Endothelial cell of umbilical vein (primary cell): ENCODE measurements at regions not wholly inside any gene's neighbourhood (a gene's known extent, or its start where the extent isn't known, plus 50 kb on each side); places are given as distances from the start of the nearest gene placed in this dataset.

Source experiments
- BruUV-seq: library from RNA; stranded (reverse); fragments of 400-500 nt; replicated peaks from 2 replicates; lab custom pipeline; 2021; lab: Mats Ljungman, UMichigan
- CTCF ChIA-PET: fragments of 300-600, 350-600 bp; sonication (Branson Sonifier 250); formaldehyde crosslinking; loops from one replicate; lab custom pipeline; 2021; ENCODE audit warnings: antibody characterized with exemption, inconsistent platforms; lab: Charles Lee
- POLR2A ChIA-PET: fragments of 300-600, 350-600 bp; sonication (Branson Sonifier 250); formaldehyde crosslinking; loops from one replicate; lab custom pipeline; 2021; ENCODE audit warnings: antibody characterized with exemption, inconsistent platforms; lab: Charles Lee
- DNase-seq: peaks from one replicate; pipeline ENCODE4 v3.0.0-alpha.2; 2011; ENCODE audit warnings: low read depth, low spot score
- FAIRE-seq: peaks from 2 replicates; lab custom pipeline; 2011; peaks lifted over from hg19 to GRCh38; lab: Jason Lieb, UNC
- H2AFZ ChIP-seq: 2 replicates; pipeline ENCODE4 v1.6.0; 2012; ENCODE audit warnings: low read depth, low read length, control low read depth, inconsistent platforms
- H3K27ac ChIP-seq: 2 replicates; pipeline ENCODE4 v1.5.1; 2011; ENCODE audit warnings: low read depth, mild to moderate bottlenecking, control low read depth, low read length, moderate library complexity; ENCODE audit not compliant: insufficient read depth
- H3K27me3 ChIP-seq, 2 experiments: 2 replicates each; pipeline versions ENCODE4 v1.6.0 to v1.6.1; 2011; ENCODE audit warnings: low read length in 2 of 2, mixed read lengths in 1 of 2; ENCODE audit not compliant: control insufficient read depth in 2 of 2, insufficient read depth in 2 of 2
- H3K36me3 ChIP-seq, 2 experiments: 2 replicates in 1 of 2; 3 replicates in 1 of 2; pipeline ENCODE4 v1.5.1; 2011; ENCODE audit warnings: low read length in 2 of 2, mild to moderate bottlenecking in 1 of 2, moderate library complexity in 1 of 2; ENCODE audit not compliant: control insufficient read depth in 2 of 2, insufficient read depth in 2 of 2; ENCODE audit errors: extremely low read depth in 1 of 2
- H3K4me1 ChIP-seq: 3 replicates; pipeline ENCODE4 v1.5.1; 2011; ENCODE audit warnings: mild to moderate bottlenecking, low read length; ENCODE audit not compliant: control insufficient read depth, insufficient read depth; ENCODE audit errors: extremely low read depth
- H3K4me2 ChIP-seq: 2 replicates; pipeline ENCODE4 v1.6.1; 2011; ENCODE audit warnings: low read length, control low read depth, mixed read lengths; ENCODE audit not compliant: insufficient read depth
- H3K4me3 ChIP-seq, 3 experiments: fragments of 200-600 bp in 1 of 3; sonication (generic), shearing (Covaris generic) in 1 of 3; replicated peaks in 1 of 3; 2 replicates each; pipeline ENCODE4 v1.5.1; 2011 to 2016; ENCODE audit warnings: control low read depth in 3 of 3, low read length in 3 of 3, mild to moderate bottlenecking in 2 of 3, inconsistent platforms in 1 of 3, low read depth in 1 of 3, moderate library complexity in 1 of 3; ENCODE audit not compliant: insufficient read depth in 1 of 3
- H3K79me2 ChIP-seq: 2 replicates; pipeline ENCODE4 v1.6.0; 2012; ENCODE audit warnings: low read length, inconsistent platforms; ENCODE audit not compliant: control insufficient read depth, insufficient read depth
- H3K9ac ChIP-seq: replicated peaks from 2 replicates; pipeline ENCODE3; 2011; ENCODE audit warnings: low read length, control low read depth; ENCODE audit not compliant: insufficient read depth; ENCODE audit errors: extremely low read depth
- H3K9me1 ChIP-seq: replicated peaks from 3 replicates; pipeline ENCODE4 v1.6.0; 2011; ENCODE audit warnings: mild to moderate bottlenecking, low read length; ENCODE audit not compliant: control insufficient read depth, insufficient read depth; ENCODE audit errors: extremely low read depth
- H3K9me3 ChIP-seq: replicated peaks from 2 replicates; pipeline ENCODE4 v1.5.1; 2012; ENCODE audit warnings: low read length, inconsistent platforms; ENCODE audit not compliant: control insufficient read depth, insufficient read depth
- H4K20me1 ChIP-seq: replicated peaks from 2 replicates; pipeline ENCODE3; 2011; ENCODE audit warnings: mild to moderate bottlenecking, low read length; ENCODE audit not compliant: control insufficient read depth, insufficient read depth; ENCODE audit errors: extremely low read depth
- CTCF ChIP-seq, 2 donors: IDR thresholded peaks; 1 replicate in 1 of 2; 2 replicates in 1 of 2; pipeline ENCODE4 v1.5.1; 2011; ENCODE audit warnings: low read length in 2 of 2, mild to moderate bottlenecking in 2 of 2, moderate library complexity in 2 of 2, control low read depth in 1 of 2, inconsistent platforms in 1 of 2, low read depth in 1 of 2; ENCODE audit not compliant: insufficient read depth in 1 of 2; ENCODE audit errors: extremely low read depth in 1 of 2
- EZH2 ChIP-seq: IDR thresholded peaks from 2 replicates; pipeline ENCODE4 v1.6.1; 2012; ENCODE audit warnings: borderline replicate concordance, low read depth, mild to moderate bottlenecking, moderate library complexity, low read length, inconsistent platforms; ENCODE audit not compliant: severe bottlenecking
- FOS ChIP-seq: IDR thresholded peaks from 2 replicates; pipeline ENCODE4 v1.6.1; 2011; ENCODE audit warnings: mild to moderate bottlenecking, low read length, moderate library complexity, borderline replicate concordance; ENCODE audit not compliant: insufficient read depth
- GATA2 ChIP-seq: IDR thresholded peaks from 2 replicates; pipeline ENCODE4 v1.7.0; 2011; ENCODE audit warnings: low read depth, mild to moderate bottlenecking, moderate library complexity, mixed read lengths, low read length; ENCODE audit not compliant: insufficient read length, insufficient read depth
- JUN ChIP-seq: IDR thresholded peaks from 2 replicates; pipeline ENCODE4 v1.6.1; 2011; ENCODE audit warnings: borderline replicate concordance, low read depth; ENCODE audit not compliant: insufficient read length, insufficient read depth
- MAX ChIP-seq: IDR thresholded peaks from 2 replicates; pipeline ENCODE4 v1.6.1; 2011; ENCODE audit not compliant: insufficient read depth, insufficient read length
- MYC ChIP-seq: IDR thresholded peaks from one replicate; pipeline ENCODE4 v1.6.1; 2011; ENCODE audit warnings: mild to moderate bottlenecking, low read depth, low read length
- POLR2A ChIP-seq: IDR thresholded peaks from 2 replicates; pipeline ENCODE4 v1.6.1; 2012; ENCODE audit warnings: low read depth, mild to moderate bottlenecking, control low read depth, low read length
- POLR2AphosphoS5 ChIP-seq: IDR thresholded peaks from 2 replicates; pipeline ENCODE4 v1.6.1; 2012; ENCODE audit warnings: low read depth, mild to moderate bottlenecking, control low read depth, low read length, moderate library complexity; ENCODE audit not compliant: insufficient read depth
- dilution Hi-C: fragments of 300-500 bp; cut with MboI; formaldehyde crosslinking; loops from one replicate; pipeline ENCODE4 v1.15.0; 2019; ENCODE audit warnings: low sequenced_read_pairs; ENCODE audit not compliant: extremely low pct_ligation_motif_present
- intact Hi-C: fragments of 100-400 bp; cut with micrococcal nuclease; formaldehyde crosslinking; loops from one replicate; pipeline ENCODE4 v1.10.0; 2022

GRCh38 chr12:23340351-23340750 lies 609.1 kb downstream of the SOX5 start:
- Histone ChIP-seq H2AFZ (no peak overlapping the region), H4K20me1 (no peaks in the 10 kb centered on the region), H3K9me1 (no peaks in the 10 kb centered on the region), H3K4me3 (no peak overlapping the region), H3K4me2 (no peak overlapping the region), H3K27me3 (no peaks in the 10 kb centered on the region), H3K36me3 (no peaks in the 10 kb centered on the region), H3K79me2 (no peaks in the 10 kb centered on the region), H3K27ac (no peak overlapping the region), H3K9ac (no peak overlapping the region), H3K4me1 (no peaks in the 10 kb centered on the region), H3K9me3 (no peaks in the 10 kb centered on the region)
- no peak for TF ChIP-seq MYC
- no peak for TF ChIP-seq GATA2
- TF ChIP-seq JUN = no peak
- TF ChIP-seq CTCF (IDR thresholded peaks at IDR 0.05; ENCODE audit: extremely low read depth in 1 of 2, insufficient read depth in 1 of 2, low read depth in 1 of 2, low read length in 2 of 2) = no peak
- no peak for TF ChIP-seq MAX
- no peak for TF ChIP-seq POLR2A
- no peak for TF ChIP-seq EZH2
- no peak for TF ChIP-seq POLR2AphosphoS5
- TF ChIP-seq FOS = no peak
- FAIRE-seq (no peak), DNase-seq (no peak)
- no TSS peak for BruUV-seq
- intact Hi-C loops = no loop called here
- dilution Hi-C loops = no loop called here
- CTCF ChIA-PET = no interaction called here
- POLR2A ChIA-PET = no interaction called here
